H1 (cell line): ENCODE measurements at regions not wholly inside any gene's neighbourhood (a gene's known extent, or its start where the extent isn't known, plus 50 kb on each side); places are given as distances from the start of the nearest gene placed in this dataset.

Experiments
- CTBP2 ChIP-seq: IDR thresholded peaks from 2 replicates; pipeline ENCODE4 v1.7.0; 2011; ENCODE audit warnings: borderline replicate concordance, mild to moderate bottlenecking, moderate library complexity, mixed read lengths, low read length; ENCODE audit not compliant: insufficient read depth, insufficient read length
- TF ChIP-seq, protein P1 (sequence below): IDR thresholded peaks from 2 replicates; pipeline ENCODE4 v1.6.1; 2011; ENCODE audit warnings: low read length, improper control_type of control experiment

DNA sequence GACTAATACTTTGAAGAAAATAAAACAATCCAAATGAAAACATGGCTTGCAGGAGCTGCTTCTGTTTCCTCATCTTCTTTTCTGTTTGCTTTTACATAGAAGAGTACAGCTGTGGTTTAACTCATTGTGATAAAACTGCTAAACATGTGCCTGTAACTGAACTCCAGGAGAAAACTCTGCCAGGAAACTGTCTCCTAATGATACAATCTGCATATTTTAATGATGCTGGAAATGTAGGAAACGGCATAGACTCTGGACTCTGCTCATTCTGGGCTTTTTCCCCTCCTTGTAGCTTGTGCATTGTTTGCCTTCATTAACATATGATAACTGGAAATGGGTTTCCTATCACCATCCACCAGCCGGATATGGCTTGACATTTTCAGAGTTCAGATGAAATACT, 813.3 kb upstream of the WWC1 start (continued):
- TF ChIP-seq, protein P1, sequence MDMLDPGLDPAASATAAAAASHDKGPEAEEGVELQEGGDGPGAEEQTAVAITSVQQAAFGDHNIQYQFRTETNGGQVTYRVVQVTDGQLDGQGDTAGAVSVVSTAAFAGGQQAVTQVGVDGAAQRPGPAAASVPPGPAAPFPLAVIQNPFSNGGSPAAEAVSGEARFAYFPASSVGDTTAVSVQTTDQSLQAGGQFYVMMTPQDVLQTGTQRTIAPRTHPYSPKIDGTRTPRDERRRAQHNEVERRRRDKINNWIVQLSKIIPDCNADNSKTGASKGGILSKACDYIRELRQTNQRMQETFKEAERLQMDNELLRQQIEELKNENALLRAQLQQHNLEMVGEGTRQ: no peak
- no peak for TF ChIP-seq CTBP2
